SK-N-SH (cell line): ENCODE measurements at regions not wholly inside any gene's neighbourhood (a gene's known extent, or its start where the extent isn't known, plus 50 kb on each side); places are given as distances from the start of the nearest gene placed in this dataset.

Experiments used
- CTCF ChIA-PET: fragments of 300-600, 350-600 bp; formaldehyde crosslinking; extraction: SDS; loops from one replicate; lab custom pipeline; 2021; lab: Yijun Ruan, JAX
- POLR2A ChIA-PET: fragments of 350-600 bp; sonication (Branson Sonifier 250); formaldehyde crosslinking; extraction: SDS; loops from one replicate; lab custom pipeline; 2020; ENCODE audit warnings: antibody characterized with exemption, inconsistent platforms; lab: Yijun Ruan, JAX
- DNase-seq: peaks from one replicate; pipeline ENCODE4 v3.0.0; 2012
- H2AFZ ChIP-seq: fragments of 200-600 bp; sonication (generic); 2 replicates; pipeline ENCODE4 v1.8.1; 2016; ENCODE audit warnings: antibody characterized with exemption, mild to moderate bottlenecking, low read depth
- H3F3A ChIP-seq: fragments of 200-600 bp; sonication (generic); replicated peaks from 2 replicates; pipeline ENCODE3; 2016; ENCODE audit warnings: antibody characterized with exemption, mild to moderate bottlenecking; ENCODE audit not compliant: insufficient read depth
- H3K27ac ChIP-seq, 2 experiments: fragments of 200-500 bp in 1 of 2; fragments of 200-600 bp in 1 of 2; sonication (Bioruptor generic) in 1 of 2; sonication (generic), shearing (Covaris generic) in 1 of 2; 2 replicates each; pipeline versions ENCODE4 v1.5.1 to v1.6.1; 2014 to 2016; ENCODE audit warnings: low read depth in 2 of 2, inconsistent platforms in 1 of 2, low read length in 1 of 2, mild to moderate bottlenecking in 1 of 2, mixed read lengths in 1 of 2
- H3K27me3 ChIP-seq: fragments of 200-600 bp; sonication (generic), shearing (Covaris generic); 2 replicates; pipeline ENCODE4 v1.6.1; 2016; ENCODE audit warnings: mixed run types; ENCODE audit not compliant: insufficient read depth
- H3K36me3 ChIP-seq, 2 experiments: fragments of 200-500 bp in 1 of 2; fragments of 200-600 bp in 1 of 2; sonication (Bioruptor generic) in 1 of 2; sonication (generic) in 1 of 2; replicated peaks in 1 of 2; 2 replicates each; pipeline versions ENCODE3 to v1.5.1; 2014 to 2016; ENCODE audit warnings: low read length in 1 of 2, mild to moderate bottlenecking in 1 of 2; ENCODE audit not compliant: insufficient read depth in 2 of 2, control insufficient read depth in 1 of 2
- H3K4me1 ChIP-seq, 2 experiments: fragments of 200-500 bp in 1 of 2; fragments of 200-600 bp in 1 of 2; sonication (Bioruptor generic) in 1 of 2; sonication (generic), shearing (Covaris generic) in 1 of 2; 2 replicates each; pipeline versions ENCODE4 v1.5.1 to v1.6.1; 2014 to 2016; ENCODE audit warnings: low read depth in 1 of 2, low read length in 1 of 2, mixed run types in 1 of 2; ENCODE audit not compliant: insufficient read depth in 2 of 2, control insufficient read depth in 1 of 2
- H3K4me2 ChIP-seq: fragments of 200-600 bp; sonication (generic), shearing (Covaris generic); 2 replicates; pipeline ENCODE4 v1.6.1; 2017; ENCODE audit warnings: mixed run types
- H3K4me3 ChIP-seq, 2 experiments: fragments of 200-500 bp in 1 of 2; fragments of 200-600 bp in 1 of 2; sonication (Bioruptor generic) in 1 of 2; sonication (generic), shearing (Covaris generic) in 1 of 2; 2 replicates each; pipeline versions ENCODE4 v1.5.1 to v1.8.1; 2014 to 2016; ENCODE audit warnings: low read depth in 2 of 2, inconsistent platforms in 1 of 2, low read length in 1 of 2, mild to moderate bottlenecking in 1 of 2, mixed read lengths in 1 of 2, moderate library complexity in 1 of 2
- H3K79me2 ChIP-seq: fragments of 200-600 bp; sonication (generic); 2 replicates; pipeline ENCODE4 v1.8.1; 2017; ENCODE audit warnings: mild to moderate bottlenecking; ENCODE audit not compliant: insufficient read depth
- H3K9ac ChIP-seq: fragments of 200-600 bp; sonication (generic); 2 replicates; pipeline ENCODE4 v1.6.1; 2017; ENCODE audit warnings: mixed run types
- H3K9me2 ChIP-seq: fragments of 200-600 bp; sonication (generic); 2 replicates; pipeline ENCODE4 v1.6.1; 2017; ENCODE audit warnings: mixed run types
- H3K9me3 ChIP-seq: fragments of 200-600 bp; sonication (generic); 2 replicates; pipeline ENCODE4 v1.6.1; 2017; ENCODE audit warnings: mixed run types, mild to moderate bottlenecking, moderate library complexity
- H4K20me1 ChIP-seq: fragments of 200-600 bp; sonication (generic); 2 replicates; pipeline ENCODE4 v1.6.1; 2017; ENCODE audit warnings: mild to moderate bottlenecking, mixed run types; ENCODE audit not compliant: insufficient read depth
- CHD2 ChIP-seq: fragments of 150-350 bp; IDR thresholded peaks from 2 replicates; pipeline ENCODE4 v1.6.1; 2018; ENCODE audit warnings: low read length; ENCODE audit not compliant: partially characterized antibody
- ELF1 ChIP-seq: IDR thresholded peaks from 2 replicates; pipeline ENCODE4 v1.4.0; 2012
- EP300 ChIP-seq, 2 experiments: IDR thresholded peaks; 2 replicates each; pipeline versions ENCODE4 v1.4.0 to v1.6.1; 2012; ENCODE audit warnings: borderline replicate concordance in 1 of 2, low read depth in 1 of 2, low read length in 1 of 2
- EZH2phosphoT487 ChIP-seq: fragments of 200-600 bp; sonication (generic); IDR thresholded peaks from 2 replicates; pipeline ENCODE4 v1.6.1; 2017; ENCODE audit warnings: low read depth, mixed run types, mild to moderate bottlenecking, antibody characterized with exemption, moderate library complexity, borderline replicate concordance
- FOSL2 ChIP-seq: IDR thresholded peaks from 2 replicates; pipeline ENCODE4 v1.4.0; 2012; ENCODE audit warnings: low read depth, mild to moderate bottlenecking, moderate library complexity, borderline replicate concordance
- FOXM1 ChIP-seq: IDR thresholded peaks from 2 replicates; pipeline ENCODE4 v1.4.0; 2012; ENCODE audit warnings: low read depth, mild to moderate bottlenecking
- JUND ChIP-seq: IDR thresholded peaks from 2 replicates; pipeline ENCODE4 v1.4.0; 2012
- MEF2A ChIP-seq: IDR thresholded peaks from 2 replicates; pipeline ENCODE4 v1.4.0; 2012; ENCODE audit warnings: low read depth, borderline replicate concordance
- NFIC ChIP-seq: IDR thresholded peaks from 2 replicates; pipeline ENCODE4 v1.4.0; 2012; ENCODE audit warnings: borderline replicate concordance
- POLR2AphosphoS5 ChIP-seq: IDR thresholded peaks from 2 replicates; pipeline ENCODE4 v1.6.1; 2012; ENCODE audit warnings: low read depth, low read length
- RCOR1 ChIP-seq: fragments of 150-350 bp; IDR thresholded peaks from 2 replicates; pipeline ENCODE4 v1.6.1; 2017; ENCODE audit warnings: antibody characterized with exemption, low read length
- RXRA ChIP-seq: IDR thresholded peaks from 2 replicates; pipeline ENCODE4 v1.4.0; 2012; ENCODE audit warnings: low read depth, mild to moderate bottlenecking, borderline replicate concordance
- SMC3 ChIP-seq: IDR thresholded peaks from 2 replicates; pipeline ENCODE4 v1.6.1; 2012; ENCODE audit warnings: low read depth, low read length, improper control_type of control experiment
- TEAD4 ChIP-seq: IDR thresholded peaks from 2 replicates; pipeline ENCODE4 v1.4.0; 2012; ENCODE audit warnings: mild to moderate bottlenecking, borderline replicate concordance; ENCODE audit not compliant: insufficient read depth
- ZBTB33 ChIP-seq: IDR thresholded peaks from 2 replicates; pipeline ENCODE4 v1.4.0; 2012; ENCODE audit warnings: low read depth, borderline replicate concordance
- WGBS: methylation state at CpG from one replicate; pipeline ENCODE4 v1.1.6; 2017; ENCODE audit warnings: low lambda C conversion rate; 5-methylcytosine and 5-hydroxymethylcytosine counted together
- TF ChIP-seq, protein P1 (sequence below): IDR thresholded peaks from 2 replicates; pipeline ENCODE4 v1.4.0; 2012; ENCODE audit warnings: low read depth
- TF ChIP-seq, protein P2 (sequence below): fragments of 150-350 bp; IDR thresholded peaks from 2 replicates; pipeline ENCODE4 v1.6.1; 2017; ENCODE audit warnings: antibody characterized with exemption, low read length, low read depth, borderline replicate concordance

GRCh38 chr2:146365041-146365440, 1479.8 kb upstream of the ACVR2A start:
- Histone ChIP-seq H3K4me3 (no peak overlapping the region), H4K20me1 (no peaks in the 10 kb centered on the region), H3K9me2 (no peaks in the 10 kb centered on the region), H3F3A (no peaks in the 10 kb centered on the region), H3K79me2 (no peaks in the 10 kb centered on the region), H3K9ac (no peak overlapping the region), H3K9me3 (no peaks in the 10 kb centered on the region), H3K36me3 (no peaks in the 10 kb centered on the region), H3K27ac (no peak overlapping the region), H3K27me3 (no peaks in the 10 kb centered on the region), H3K4me1 (no peaks in the 10 kb centered on the region), H2AFZ (no peak overlapping the region), H3K4me2 (no peak overlapping the region)
- TF ChIP-seq SMC3 (no peak), NFIC (no peak), POLR2AphosphoS5 (no peak), RXRA (no peak), EP300 (IDR thresholded peaks at IDR 0.05; ENCODE audit: borderline replicate concordance in 1 of 2, low read depth in 1 of 2, low read length in 1 of 2) (no peak), CHD2 (no peak), ELF1 (no peak), ZBTB33 (no peak), JUND (no peak), TEAD4 (no peak), RCOR1 (no peak), MEF2A (no peak), EZH2phosphoT487 (no peak), FOXM1 (no peak)
- TF ChIP-seq, protein P1, sequence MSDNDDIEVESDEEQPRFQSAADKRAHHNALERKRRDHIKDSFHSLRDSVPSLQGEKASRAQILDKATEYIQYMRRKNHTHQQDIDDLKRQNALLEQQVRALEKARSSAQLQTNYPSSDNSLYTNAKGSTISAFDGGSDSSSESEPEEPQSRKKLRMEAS = no peak
- TF ChIP-seq, protein P2, sequence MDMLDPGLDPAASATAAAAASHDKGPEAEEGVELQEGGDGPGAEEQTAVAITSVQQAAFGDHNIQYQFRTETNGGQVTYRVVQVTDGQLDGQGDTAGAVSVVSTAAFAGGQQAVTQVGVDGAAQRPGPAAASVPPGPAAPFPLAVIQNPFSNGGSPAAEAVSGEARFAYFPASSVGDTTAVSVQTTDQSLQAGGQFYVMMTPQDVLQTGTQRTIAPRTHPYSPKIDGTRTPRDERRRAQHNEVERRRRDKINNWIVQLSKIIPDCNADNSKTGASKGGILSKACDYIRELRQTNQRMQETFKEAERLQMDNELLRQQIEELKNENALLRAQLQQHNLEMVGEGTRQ = no peak
- WGBS = 58% methylated on average over 1 of the region's 1 CpG
- ChIA-PET CTCF (no interaction called here), POLR2A (no interaction called here)
- no peak for DNase-seq

DNA sequence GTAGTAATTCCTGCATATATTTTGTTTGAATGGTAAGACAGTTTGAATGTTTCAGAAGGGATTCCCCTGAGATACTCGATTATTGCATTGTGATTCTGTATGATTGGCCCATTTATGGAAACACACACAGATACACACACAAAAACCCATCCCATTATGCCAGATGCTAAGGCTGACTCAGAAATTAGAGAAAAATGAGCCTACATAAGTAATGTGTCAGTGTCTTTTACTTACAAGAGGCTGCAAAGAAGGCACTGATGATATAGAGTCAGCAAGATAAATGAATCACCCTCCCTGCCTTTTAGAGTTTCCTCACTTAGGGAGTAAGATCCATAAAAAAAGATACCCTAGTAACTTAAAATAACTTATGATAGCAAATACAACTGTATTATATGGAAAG, 1481.1 kb upstream of the ACVR2A start:
- no peak overlapping the region for H3K4me2 ChIP-seq
- TF ChIP-seq FOSL2 (0 out of 2 replicates have a peak, but pooled peaks have one; percentile 8), ZBTB33 (no peak)
- TF ChIP-seq, all 33 proteins: peak for 1
- ChIA-PET CTCF (no interaction called here), POLR2A (no interaction called here)
- H3F3A ChIP-seq = no peaks in the 10 kb centered on the region
- H3K27me3 ChIP-seq = no peaks in the 10 kb centered on the region
- no peak overlapping the region for H2AFZ ChIP-seq
- no peak overlapping the region for H3K4me3 ChIP-seq
- no peaks in the 10 kb centered on the region for H3K36me3 ChIP-seq
- no peaks in the 10 kb centered on the region for H3K9me2 ChIP-seq
- no peaks in the 10 kb centered on the region for H3K4me1 ChIP-seq
- no peak for DNase-seq
- 0 out of 4 replicates have a peak overlapping the region, but pooled peaks of 1 of the 2 experiments have one; percentile 7 for H3K27ac ChIP-seq
- H4K20me1 ChIP-seq = no peaks in the 10 kb centered on the region
- H3K79me2 ChIP-seq = no peaks in the 10 kb centered on the region
- 45% methylated on average over 1 of the region's 1 CpG for whole genome bisulfite sequencing
- H3K9me3 ChIP-seq = no peaks in the 10 kb centered on the region
- no peak overlapping the region for H3K9ac ChIP-seq
